Esophagus squamous epithelium (tissue), 5 donors: ENCODE measurements at regions not wholly inside any gene's neighbourhood (a gene's known extent, or its start where the extent isn't known, plus 50 kb on each side); places are given as distances from the start of the nearest gene placed in this dataset.

Experiments
- DNase-seq: peaks from one replicate; lab custom pipeline; 2025; lab: John Stamatoyannopoulos, UW
- H3K27ac ChIP-seq, 4 donors: fragments of 200-600 bp; sonication (generic); one replicate each; pipeline ENCODE4 v1.5.1; 2016 to 2019; ENCODE audit warnings: mild to moderate bottlenecking in 1 of 4
- H3K27me3 ChIP-seq, 4 donors: fragments of 200-600 bp; sonication (generic); 1 replicate in 3 of 4; 2 replicates in 1 of 4; pipeline versions ENCODE4 v1.5.1 to v1.6.0; 2017 to 2021; ENCODE audit warnings: antibody characterized with exemption in 1 of 4
- H3K36me3 ChIP-seq, 3 donors: fragments of 200-600 bp; sonication (generic); one replicate each; pipeline ENCODE4 v1.5.1; 2016 to 2019
- H3K4me1 ChIP-seq, 3 donors: fragments of 200-600 bp; sonication (generic); one replicate each; pipeline ENCODE4 v1.5.1; 2017 to 2019
- H3K4me3 ChIP-seq, 4 donors: fragments of 200-600 bp; sonication (generic); 1 replicate in 3 of 4; 2 replicates in 1 of 4; pipeline ENCODE4 v1.5.1; 2016 to 2019; ENCODE audit warnings: mild to moderate bottlenecking in 2 of 4, moderate library complexity in 1 of 4
- H3K9me3 ChIP-seq, 3 donors: fragments of 200-600 bp; sonication (generic); one replicate each; pipeline ENCODE4 v1.5.1; 2016 to 2019
- POLR2A ChIP-seq, 4 donors: fragments of 450-650 bp; IDR thresholded peaks; one replicate each; pipeline ENCODE4 v1.6.1; 2017; ENCODE audit warnings: antibody characterized with exemption in 4 of 4, mild to moderate bottlenecking in 4 of 4, moderate library complexity in 3 of 4
- WGBS, 2 donors: methylation state at CpG; one replicate each; pipeline ENCODE4 v1.1.5; 2018; 5-methylcytosine and 5-hydroxymethylcytosine counted together
- intact Hi-C: fragments of 100-400 bp; cut with DNase I; formaldehyde crosslinking; loops from one replicate; pipeline ENCODE4 v1.15.0; 2022
- TF ChIP-seq, protein P1 (sequence below), 6 experiments: fragments of 450-650 bp in 4 of 6; fragments of 200-600 bp in 2 of 6; sonication (generic) in 2 of 6; IDR thresholded peaks; one replicate each; pipeline ENCODE4 v1.5.1; 2016 to 2019; ENCODE audit warnings: antibody characterized with exemption in 6 of 6, mild to moderate bottlenecking in 4 of 6, moderate library complexity in 4 of 6
- donor health status: DM: yes; HTN: yes; CAD: no.

DNA sequence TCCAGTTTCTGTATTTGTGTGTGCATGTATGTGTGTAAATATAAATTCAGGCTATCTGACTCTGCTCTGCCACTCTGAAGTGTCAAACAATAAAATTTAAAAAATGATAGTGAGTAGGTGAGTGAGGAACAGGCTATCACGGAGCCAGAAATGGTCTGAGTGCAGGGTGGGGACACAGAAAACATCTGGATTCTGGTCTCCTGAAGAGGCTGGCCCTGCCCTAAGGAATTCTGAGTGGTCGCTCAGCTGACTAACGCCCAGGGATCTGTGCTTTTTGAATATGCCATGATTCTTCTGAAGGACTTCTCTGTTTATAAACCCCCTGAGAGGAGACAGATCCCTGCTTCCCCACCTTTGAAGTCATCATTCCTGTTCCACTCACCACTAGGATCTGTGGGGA is 353.9 kb upstream of the GYPC start:
- DNase-seq = no peak
- WGBS, 2 donors = 43 to 49% methylated on average over 3 of the region's 3 CpGs
- intact Hi-C loops = no loop called here
- no peak overlapping the region for H3K27ac ChIP-seq
- no peaks in the 10 kb centered on the region for H3K36me3 ChIP-seq
- TF ChIP-seq POLR2A (IDR thresholded peaks at IDR 0.05) = no peak
- TF ChIP-seq, protein P1, sequence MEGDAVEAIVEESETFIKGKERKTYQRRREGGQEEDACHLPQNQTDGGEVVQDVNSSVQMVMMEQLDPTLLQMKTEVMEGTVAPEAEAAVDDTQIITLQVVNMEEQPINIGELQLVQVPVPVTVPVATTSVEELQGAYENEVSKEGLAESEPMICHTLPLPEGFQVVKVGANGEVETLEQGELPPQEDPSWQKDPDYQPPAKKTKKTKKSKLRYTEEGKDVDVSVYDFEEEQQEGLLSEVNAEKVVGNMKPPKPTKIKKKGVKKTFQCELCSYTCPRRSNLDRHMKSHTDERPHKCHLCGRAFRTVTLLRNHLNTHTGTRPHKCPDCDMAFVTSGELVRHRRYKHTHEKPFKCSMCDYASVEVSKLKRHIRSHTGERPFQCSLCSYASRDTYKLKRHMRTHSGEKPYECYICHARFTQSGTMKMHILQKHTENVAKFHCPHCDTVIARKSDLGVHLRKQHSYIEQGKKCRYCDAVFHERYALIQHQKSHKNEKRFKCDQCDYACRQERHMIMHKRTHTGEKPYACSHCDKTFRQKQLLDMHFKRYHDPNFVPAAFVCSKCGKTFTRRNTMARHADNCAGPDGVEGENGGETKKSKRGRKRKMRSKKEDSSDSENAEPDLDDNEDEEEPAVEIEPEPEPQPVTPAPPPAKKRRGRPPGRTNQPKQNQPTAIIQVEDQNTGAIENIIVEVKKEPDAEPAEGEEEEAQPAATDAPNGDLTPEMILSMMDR (IDR thresholded peaks at IDR 0.05) = no peak
- H3K4me3 ChIP-seq = no peak overlapping the region
- no peaks in the 10 kb centered on the region for H3K9me3 ChIP-seq
- no peaks in the 10 kb centered on the region for H3K4me1 ChIP-seq
- no peaks in the 10 kb centered on the region for H3K27me3 ChIP-seq

DNA sequence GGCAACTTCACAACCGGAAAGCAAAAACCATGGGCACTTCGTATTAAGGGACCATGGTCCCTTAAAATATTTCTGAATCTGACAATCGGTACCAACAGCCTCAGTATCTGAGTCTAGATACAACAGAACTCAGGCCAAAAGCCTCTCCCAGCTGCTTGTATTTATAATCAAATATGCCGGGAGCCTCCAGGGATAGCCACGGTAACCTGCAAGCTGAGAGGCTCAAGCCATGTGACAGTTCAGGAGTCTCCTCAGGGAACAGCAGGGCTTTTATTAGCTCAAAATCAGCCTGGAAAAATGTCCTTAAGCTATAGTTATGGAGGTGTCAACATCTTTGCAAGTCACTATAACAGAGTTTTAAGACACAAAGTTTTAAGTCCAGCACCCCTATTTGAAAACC is 352.8 kb upstream of the GYPC start:
- Histone ChIP-seq H3K27ac (no peak overlapping the region), H3K36me3 (no peaks in the 10 kb centered on the region), H3K27me3 (no peaks in the 10 kb centered on the region), H3K4me3 (no peak overlapping the region), H3K4me1 (no peaks in the 10 kb centered on the region), H3K9me3 (peaks cover 0 to 2% (median 0%) of the 10 kb centered on the region in 3 donors)
- intact Hi-C loops = no loop called here
- TF ChIP-seq, protein P1 (IDR thresholded peaks at IDR 0.05) = no peak
- TF ChIP-seq POLR2A (IDR thresholded peaks at IDR 0.05) = no peak
- DNase-seq = no peak
- WGBS, 2 donors = 69 to 74% methylated on average over 5 of the region's 5 CpGs

DNA sequence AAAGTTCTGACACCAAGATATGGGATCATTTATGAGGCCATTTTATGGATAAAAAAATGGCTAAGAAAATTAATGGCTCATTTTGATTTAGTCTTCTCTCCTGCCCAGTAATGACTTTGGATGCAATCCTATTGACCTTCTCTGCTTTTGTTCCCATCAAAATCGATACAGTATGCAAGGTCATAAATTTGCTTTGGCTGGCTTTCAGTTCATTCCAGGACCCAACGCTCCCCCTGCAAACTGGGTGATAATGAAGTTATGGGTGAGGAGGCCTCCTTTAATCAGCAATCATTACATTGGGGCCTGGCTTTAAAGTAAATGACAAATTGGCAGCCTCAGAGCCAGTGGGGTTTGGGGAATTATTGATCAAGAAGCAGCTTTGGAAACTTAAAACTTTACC is 351.8 kb upstream of the GYPC start:
- no peaks in the 10 kb centered on the region for H3K27me3 ChIP-seq
- TF ChIP-seq, protein P1 (IDR thresholded peaks at IDR 0.05) = no peak
- H3K4me3 ChIP-seq = no peak overlapping the region
- no peaks in the 10 kb centered on the region for H3K36me3 ChIP-seq
- no peak for DNase-seq
- intact Hi-C loops = no loop called here
- no peaks in the 10 kb centered on the region for H3K4me1 ChIP-seq
- peaks cover 0 to 6% (median 0%) of the 10 kb centered on the region in 3 donors for H3K9me3 ChIP-seq
- H3K27ac ChIP-seq = no peak overlapping the region
- 50 to 89% methylated on average over 1 to 2 of the region's 2 CpGs for WGBS, 2 donors

DNA sequence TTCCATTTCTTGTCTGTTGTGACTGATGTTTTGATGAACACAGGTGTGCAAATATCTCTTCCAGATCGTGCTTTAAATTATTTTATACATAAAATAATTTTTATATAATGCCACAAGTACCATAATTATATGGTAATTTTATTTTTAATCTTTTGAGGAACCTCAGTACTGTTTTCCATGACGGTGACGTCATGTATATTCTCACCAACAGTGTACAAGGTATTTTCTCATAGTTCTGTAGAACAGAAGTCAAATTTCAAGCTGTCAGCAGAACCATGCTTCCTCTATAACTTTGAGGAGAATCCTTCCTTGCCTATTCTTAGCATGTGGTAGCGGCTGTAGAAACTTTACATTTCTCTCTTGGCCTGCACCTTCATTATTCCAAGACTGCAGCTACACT is 349.4 kb upstream of the GYPC start:
- Histone ChIP-seq H3K27ac (no peak overlapping the region), H3K4me3 (no peak overlapping the region), H3K4me1 (no peaks in the 10 kb centered on the region), H3K36me3 (no peaks in the 10 kb centered on the region), H3K27me3 (no peaks in the 10 kb centered on the region), H3K9me3 (peaks cover 0 to 6% (median 0%) of the 10 kb centered on the region in 3 donors)
- TF ChIP-seq POLR2A (IDR thresholded peaks at IDR 0.05) = no peak
- TF ChIP-seq, protein P1 (IDR thresholded peaks at IDR 0.05) = no peak
- DNase-seq = no peak
- intact Hi-C loops = no loop called here
- WGBS, 2 donors = 67 to 73% methylated on average over 4 of the region's 4 CpGs

DNA sequence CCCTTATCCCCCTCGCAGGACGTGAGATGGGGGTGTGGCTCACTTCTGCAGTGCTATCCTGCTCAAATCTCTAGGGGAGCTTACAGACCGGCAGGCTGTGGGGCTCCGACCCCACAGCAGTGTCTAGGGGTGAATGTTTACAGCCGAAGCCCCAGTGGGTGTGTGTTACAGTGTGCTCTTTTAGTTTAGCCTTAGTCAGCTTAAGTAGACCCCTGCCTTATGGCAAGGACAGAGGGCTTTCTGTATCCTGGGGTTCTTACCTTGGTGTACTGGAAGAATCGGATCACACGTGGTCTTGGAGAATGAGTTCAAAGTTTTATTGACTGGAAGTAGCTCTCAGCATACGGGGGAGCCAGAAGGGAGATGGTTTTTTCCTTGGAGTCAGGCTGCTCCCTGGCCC is 348.2 kb upstream of the GYPC start:
- TF ChIP-seq, protein P1 (IDR thresholded peaks at IDR 0.05) = no peak
- TF ChIP-seq POLR2A (IDR thresholded peaks at IDR 0.05) = no peak
- 74 to 75% methylated on average over 8 of the region's 8 CpGs for WGBS, 2 donors
- Histone ChIP-seq H3K4me1 (no peaks in the 10 kb centered on the region), H3K4me3 (no peak overlapping the region), H3K9me3 (peaks cover 0 to 6% (median 0%) of the 10 kb centered on the region in 3 donors), H3K27me3 (no peaks in the 10 kb centered on the region), H3K27ac (no peak overlapping the region), H3K36me3 (no peaks in the 10 kb centered on the region)
- intact Hi-C loops = no loop called here
- no peak for DNase-seq
